NCI-H1092 treated with DMSO at 0.1 percent for 48 hours (cell line): ENCODE measurements at regions not wholly inside any gene's neighbourhood (a gene's known extent, or its start where the extent isn't known, plus 50 kb on each side); places are given as distances from the start of the nearest gene placed in this dataset.
"Not testable (repeated sequence)": the region's sequence is repeated elsewhere in the genome, so short reads cannot be mapped to it uniquely, and the experiment has no call there.

Experiments
- DNase-seq: peaks from one replicate; lab custom pipeline; 2025; lab: John Stamatoyannopoulos, UW

DNA sequence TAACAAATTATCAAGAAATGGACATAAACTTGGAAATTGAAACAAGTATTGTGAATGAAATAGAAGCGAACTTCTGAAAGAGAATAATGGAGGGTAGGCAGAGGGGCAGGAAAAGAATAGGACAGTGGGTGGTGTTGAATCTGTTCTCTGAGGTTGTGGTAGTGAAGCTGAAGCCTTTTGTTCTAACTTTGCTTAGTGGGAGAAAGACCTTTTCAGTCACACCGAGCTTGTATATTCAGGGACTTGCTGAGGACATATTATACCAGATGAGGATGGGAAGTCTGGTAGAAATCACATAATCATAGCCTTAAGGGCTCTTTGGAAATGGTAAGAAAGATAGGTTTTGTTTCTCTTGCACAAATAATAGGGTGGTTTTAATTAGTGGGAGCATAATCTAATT lies 115.4 kb upstream of the NDST4 start:
- no peak for DNase-seq

DNA sequence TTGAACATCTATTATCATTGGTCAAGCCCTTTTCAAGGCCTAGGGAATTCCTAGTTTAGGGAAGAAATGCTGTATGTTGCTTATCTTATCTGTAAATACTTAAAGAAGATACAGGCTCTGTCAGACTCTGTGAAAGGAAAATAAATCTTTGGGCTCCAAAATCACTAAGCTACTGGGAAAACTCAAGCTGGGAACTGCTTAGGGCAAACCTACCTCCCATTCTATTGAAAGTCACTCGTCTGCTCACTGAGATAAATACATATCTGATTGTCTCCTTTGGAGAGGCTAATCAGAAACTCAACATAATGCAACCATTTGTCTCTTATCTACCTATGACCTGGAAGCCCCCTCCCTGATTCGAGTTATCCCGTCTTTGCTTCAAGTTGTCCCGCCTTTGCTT lies 108.6 kb upstream of the NDST4 start:
- DNase-seq: no peak

DNA sequence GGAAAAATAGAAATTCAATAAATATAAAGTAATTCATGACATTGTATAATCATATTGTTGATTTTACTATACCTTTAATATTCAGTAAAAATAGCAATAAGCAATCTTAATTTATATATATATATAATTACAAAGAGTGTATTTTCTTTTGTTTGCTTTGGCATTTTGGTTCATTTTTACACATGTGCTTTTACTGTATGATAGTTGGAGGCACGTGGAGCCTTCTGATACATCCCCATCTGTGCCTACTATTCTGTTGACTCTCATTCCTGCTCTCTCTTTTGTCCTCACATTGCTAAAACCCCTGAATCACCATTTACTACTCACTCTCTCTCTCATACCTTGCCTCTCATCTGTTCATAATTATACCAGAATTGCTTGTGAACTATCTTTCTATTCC lies 106.4 kb upstream of the NDST4 start:
- peak; percentile 30 for DNase-seq

DNA sequence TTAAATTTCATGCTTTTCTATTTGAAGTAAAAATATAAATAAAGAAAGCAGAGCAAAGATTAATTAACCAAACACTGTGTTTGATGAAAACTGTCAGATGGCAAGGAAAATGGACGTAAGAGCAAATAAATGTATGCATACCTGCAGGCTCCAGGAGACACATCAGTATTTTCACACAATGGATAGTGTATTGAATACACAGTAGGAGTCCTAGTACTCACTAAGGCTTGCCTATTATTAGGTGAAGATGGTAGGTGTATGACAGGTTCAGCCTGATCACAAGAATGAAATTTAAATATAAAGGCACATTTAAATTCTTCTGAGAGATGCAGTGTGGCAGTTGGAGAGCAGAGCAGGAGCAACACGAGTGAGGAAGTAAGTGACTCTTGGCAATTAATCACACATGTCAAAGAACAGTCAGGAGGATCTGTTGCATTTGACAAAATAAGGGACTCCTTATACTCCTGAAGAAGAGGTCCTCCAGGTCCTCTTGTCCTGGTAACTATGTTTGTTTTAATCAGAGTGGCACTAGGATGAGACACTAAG lies 106.0 kb upstream of the NDST4 start:
- no peak for DNase-seq

DNA sequence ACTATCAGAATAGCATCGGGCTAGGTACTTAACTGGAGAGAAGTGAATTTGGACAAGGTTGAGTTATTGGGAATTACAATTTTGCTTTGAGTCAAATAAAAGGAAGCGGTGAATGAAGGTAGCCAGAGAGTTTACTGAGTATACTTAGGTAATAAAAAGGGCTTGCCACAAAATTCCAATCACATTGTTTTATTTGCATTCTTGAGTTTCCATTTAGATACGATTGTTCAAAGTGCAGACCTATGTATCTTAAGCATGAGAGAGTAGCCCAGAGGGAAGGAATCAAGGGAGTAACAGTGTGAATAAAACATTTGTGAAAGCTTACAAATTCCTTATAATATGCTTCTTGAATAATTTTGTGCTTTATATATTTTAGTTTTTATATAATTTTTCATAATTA lies 102.5 kb upstream of the NDST4 start:
- no peak for DNase-seq

DNA sequence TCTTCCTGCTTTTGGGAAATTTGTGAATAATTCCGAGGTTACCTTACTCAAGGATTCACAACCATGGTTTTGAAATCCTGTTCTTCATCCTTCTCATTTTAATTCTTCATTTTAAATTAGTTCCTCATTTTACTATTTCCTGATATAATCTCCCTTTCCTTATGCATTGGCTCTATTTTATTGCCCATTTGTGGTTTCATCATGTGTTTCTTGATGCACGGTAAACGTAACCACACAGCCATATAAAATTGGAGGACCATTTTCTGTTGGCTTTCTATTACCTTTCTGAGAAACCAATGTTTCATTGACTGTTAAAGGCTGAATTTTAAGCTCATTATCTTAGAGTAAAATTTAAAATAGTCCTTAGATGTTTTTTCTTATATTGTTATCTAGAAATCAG lies 100.3 kb upstream of the NDST4 start:
- DNase-seq: no peak

DNA sequence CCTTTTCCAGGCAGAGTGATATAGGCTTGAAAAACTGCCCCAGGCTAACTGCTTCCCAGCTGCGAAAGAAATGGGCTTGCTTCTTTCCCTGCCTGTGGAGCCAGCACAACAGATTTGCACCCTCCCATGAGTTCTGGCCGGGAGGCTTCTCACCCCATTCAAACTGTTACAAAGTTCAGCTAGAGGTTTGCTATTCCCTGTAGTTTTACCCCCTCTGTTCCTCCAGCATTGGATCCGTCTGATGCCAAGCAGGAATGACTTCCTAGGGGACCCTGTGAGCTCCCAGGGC lies 87.6 kb upstream of the NDST4 start:
- no peak for DNase-seq

DNA sequence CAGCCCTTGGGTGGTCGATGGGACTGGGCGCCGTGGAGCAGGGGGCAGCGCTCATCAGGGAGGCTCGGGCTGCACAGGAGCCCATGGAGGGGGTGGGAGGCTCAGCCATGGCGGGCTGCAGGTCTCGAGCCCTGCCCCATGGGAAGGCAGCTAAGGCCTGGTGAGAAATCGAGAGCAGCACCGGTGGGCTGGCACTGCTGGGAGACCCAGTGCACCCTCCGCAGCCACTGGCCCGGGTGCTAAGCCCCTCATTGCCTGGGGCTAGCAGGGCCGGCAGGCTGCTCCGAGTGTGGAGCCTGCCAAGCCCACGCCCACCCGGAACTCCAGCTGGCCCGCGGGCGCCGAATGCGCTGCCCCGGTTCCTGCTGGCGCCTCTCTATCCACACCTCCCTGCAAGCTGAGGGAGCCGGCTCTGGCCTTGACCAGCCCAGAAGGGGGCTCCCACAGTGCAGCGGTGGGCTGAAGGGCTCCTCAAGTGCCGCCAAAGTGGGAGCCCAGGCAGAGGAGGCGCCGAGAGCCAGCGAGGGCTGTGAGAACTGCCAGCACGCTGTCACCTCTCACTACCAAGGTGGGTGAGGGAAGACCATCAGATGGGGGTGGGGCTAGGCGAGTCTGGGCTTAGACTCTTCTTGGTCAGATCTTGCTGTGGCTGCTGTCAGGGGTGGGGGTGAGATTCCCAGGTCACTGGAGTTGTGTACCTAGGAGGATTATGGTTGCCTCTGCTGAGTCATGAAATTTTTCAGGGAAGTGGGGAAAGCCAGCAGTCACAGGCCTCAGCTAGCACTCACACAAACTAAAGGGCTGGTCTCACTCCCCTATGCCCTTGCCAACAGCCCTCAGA lies 87.0 kb upstream of the NDST4 start:
- not testable (repeated sequence) for DNase-seq

DNA sequence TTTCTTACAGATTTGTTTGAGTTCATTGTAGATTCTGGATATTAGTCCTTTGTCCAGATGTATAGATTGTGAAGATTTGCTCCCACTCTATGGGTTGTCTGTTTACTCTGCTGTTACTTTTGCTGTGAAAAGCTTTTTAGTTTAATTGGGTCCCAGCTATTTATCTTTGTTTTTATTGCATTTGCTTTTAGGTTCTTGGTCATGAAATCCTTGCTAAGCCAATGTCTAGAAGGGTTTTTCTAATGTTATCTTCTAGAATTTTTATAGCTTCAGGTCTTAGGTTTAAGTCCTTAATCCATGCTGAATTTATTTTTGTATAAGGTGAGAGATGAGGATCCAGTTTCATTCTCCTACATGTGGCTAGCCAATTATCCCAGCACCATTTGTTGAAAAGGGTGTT lies 81.2 kb upstream of the NDST4 start:
- not testable (repeated sequence) for DNase-seq

DNA sequence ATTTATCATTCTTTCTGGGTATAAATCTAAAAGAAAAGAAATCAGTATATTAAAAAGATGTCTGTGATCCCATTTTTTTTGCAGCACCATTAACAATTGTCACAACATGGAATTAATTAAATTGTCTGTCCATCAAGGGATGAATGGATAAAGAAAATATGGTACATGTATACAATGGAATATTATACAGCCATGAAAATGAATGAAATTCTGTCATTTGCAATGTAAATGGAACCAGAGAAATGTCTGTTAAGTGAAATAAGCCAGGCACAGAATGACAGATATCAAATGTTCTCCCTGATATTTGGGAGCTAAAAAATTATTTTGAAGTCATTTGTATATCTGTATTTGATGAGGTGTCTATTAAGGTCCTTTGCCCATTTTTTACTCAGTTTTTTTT lies 77.1 kb upstream of the NDST4 start:
- no peak for DNase-seq

DNA sequence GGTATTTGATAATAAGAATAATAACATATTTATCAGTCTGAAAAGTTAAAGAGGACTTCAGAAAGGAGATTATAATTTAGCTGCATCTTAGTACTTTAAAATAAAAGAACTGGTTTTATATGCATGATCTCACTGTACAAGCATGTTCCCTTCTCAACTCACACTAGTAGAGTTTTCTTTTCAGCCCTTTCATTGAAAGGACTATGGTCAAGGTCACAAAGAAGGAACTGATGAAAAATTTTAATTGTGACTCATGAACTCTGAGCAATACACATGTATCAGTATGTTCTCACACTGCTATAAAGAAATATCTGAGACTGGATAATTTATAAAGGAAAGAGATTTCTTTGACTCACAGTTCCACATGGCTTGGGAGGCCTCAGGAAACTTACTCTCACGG lies 73.7 kb upstream of the NDST4 start:
- no peak for DNase-seq

DNA sequence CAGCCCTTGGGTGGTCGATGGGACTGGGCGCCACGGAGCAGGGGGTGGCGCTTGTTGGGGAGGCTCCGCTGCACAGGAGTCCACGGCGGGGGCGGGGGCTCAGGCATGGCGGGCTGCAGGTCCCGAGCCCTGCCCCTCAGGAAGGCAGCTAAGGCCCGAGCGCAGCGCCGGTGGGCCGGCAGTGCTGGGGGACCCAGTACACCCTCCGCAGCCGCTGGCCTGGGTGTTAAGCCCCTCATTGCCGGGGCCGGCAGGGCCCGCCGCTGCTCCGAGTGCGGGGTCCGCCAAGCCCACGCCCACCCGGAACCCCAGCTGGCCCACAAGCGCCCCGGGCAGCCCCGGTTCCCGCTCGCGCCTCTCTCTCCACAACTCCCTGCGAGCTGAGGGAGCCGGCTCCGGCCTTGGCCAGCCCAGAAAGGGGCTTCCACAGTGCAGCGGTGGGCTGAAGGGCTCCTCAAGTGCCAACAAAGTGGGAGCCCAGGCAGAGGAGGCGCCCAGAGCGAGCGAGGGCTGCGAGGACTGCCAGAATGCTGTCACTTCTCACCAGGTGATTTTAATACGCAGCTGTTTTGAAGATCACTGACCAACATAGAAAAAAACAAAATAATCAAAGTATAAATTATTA lies 66.1 kb upstream of the NDST4 start:
- not testable (repeated sequence) for DNase-seq

DNA sequence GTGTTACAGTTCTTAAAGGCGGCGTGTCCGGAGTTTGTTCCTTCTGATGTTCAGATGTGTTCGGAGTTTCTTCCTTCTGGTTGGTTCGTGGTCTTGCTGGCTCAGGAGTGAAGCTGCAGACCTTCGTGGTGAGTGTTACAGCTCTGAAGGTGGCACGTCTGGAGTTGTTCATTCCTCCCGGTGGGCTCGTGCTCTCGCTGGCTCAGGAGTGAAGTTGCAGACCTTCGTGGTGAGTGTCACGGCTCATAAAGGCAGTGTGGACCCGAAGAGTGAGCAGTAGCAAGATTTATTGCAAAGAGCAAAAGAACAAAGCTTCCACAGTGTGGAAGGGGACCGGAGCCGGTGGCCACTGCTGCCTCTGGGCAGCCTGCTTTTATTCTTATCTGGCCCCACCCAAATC lies 65.3 kb upstream of the NDST4 start:
- not testable (repeated sequence) for DNase-seq

DNA sequence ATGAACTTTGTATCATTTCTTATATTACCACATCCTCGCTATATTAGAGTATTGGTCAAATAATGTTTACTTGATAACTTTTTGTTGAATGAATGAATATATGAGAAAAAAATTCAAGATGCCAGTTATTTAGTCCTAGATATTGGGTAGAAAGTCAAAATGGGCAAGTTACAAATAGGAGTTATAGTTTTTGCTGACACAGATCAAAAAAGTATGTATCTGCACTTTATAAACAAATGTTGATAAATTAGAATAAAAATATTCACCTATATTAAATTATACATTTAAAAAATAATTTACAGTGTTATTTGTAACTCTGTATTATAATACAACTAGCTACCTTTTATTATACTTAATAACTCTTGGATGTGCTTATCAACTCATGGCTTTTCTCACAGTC lies 57.8 kb upstream of the NDST4 start:
- DNase-seq: no peak

DNA sequence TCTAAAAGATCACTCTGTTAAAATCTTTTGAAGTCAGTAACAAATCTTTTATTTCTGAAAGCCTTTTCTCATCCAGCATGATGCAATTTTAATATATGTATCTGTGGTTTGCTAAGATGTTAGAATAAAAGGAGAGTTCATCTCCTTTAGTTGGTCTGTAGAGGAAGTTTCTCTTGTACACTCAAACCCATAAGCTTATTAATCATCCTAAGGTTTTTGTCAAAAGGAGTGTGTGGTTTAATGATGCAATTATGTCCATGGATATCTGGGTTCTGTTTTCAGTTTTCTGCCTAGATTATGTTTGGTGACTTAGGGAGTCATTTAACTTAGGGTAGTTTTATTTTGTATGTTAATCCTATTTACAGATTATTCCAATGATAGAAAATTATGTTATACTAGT lies 52.1 kb upstream of the NDST4 start:
- no peak for DNase-seq
